H1 (cell line): ENCODE measurements at regions not wholly inside any gene's neighbourhood (a gene's known extent, or its start where the extent isn't known, plus 50 kb on each side); places are given as distances from the start of the nearest gene placed in this dataset.

Source experiments
- CTCF ChIA-PET: fragments of 300-600 bp; sonication (Branson Sonifier 250); formaldehyde crosslinking; loops from one replicate; lab custom pipeline; 2021; ENCODE audit not compliant: partially characterized antibody; lab: Charles Lee
- POLR2A ChIA-PET: fragments of 300-600 bp; sonication (Branson Sonifier 250); formaldehyde crosslinking; loops from one replicate; lab custom pipeline; 2021; ENCODE audit warnings: inconsistent platforms; ENCODE audit not compliant: partially characterized antibody; lab: Charles Lee
- DNase-seq, 2 experiments: peaks; one replicate each; pipeline versions ENCODE4 v3.0.0 to v3.0.0-alpha.2; 2010 to 2022; ENCODE audit warnings: low spot score in 2 of 2, low read depth in 1 of 2, mixed read lengths in 1 of 2
- FAIRE-seq: peaks from 2 replicates; lab custom pipeline; 2011; peaks lifted over from hg19 to GRCh38; lab: Jason Lieb, UNC
- H2AFZ ChIP-seq: 2 replicates; pipeline ENCODE4 v1.8.1; 2012; ENCODE audit warnings: low read length, inconsistent platforms
- H2AK5ac ChIP-seq: 2 replicates; pipeline ENCODE4 v1.6.1; 2013; ENCODE audit warnings: low read depth, low read length
- H2BK120ac ChIP-seq: replicated peaks from 2 replicates; pipeline ENCODE3; 2013; ENCODE audit warnings: low read depth, low read length, inconsistent platforms
- H2BK12ac ChIP-seq: 2 replicates; pipeline ENCODE4 v1.6.1; 2013; ENCODE audit warnings: low read depth, low read length
- H2BK15ac ChIP-seq: 2 replicates; pipeline ENCODE4 v1.6.1; 2013; ENCODE audit warnings: low read length
- H2BK20ac ChIP-seq: 2 replicates; pipeline ENCODE4 v1.6.1; 2013; ENCODE audit warnings: low read length
- H2BK5ac ChIP-seq: 2 replicates; pipeline ENCODE4 v1.6.1; 2013; ENCODE audit warnings: low read depth, low read length
- H3K14ac ChIP-seq: 2 replicates; pipeline ENCODE4 v1.6.1; 2013; ENCODE audit warnings: inconsistent platforms; ENCODE audit not compliant: insufficient read length
- H3K18ac ChIP-seq: 2 replicates; pipeline ENCODE4 v1.6.1; 2013; ENCODE audit warnings: low read length; ENCODE audit errors: extremely low read depth
- H3K23ac ChIP-seq: 2 replicates; pipeline ENCODE4 v1.6.1; 2013; ENCODE audit warnings: inconsistent platforms; ENCODE audit not compliant: insufficient read length
- H3K23me2 ChIP-seq: 2 replicates; pipeline ENCODE4 v1.6.1; 2013; ENCODE audit warnings: low read depth, low read length
- H3K27ac ChIP-seq: 2 replicates; pipeline ENCODE4 v1.6.1; 2011; ENCODE audit warnings: low read depth, low read length, inconsistent platforms
- H3K27me3 ChIP-seq, 4 experiments: replicated peaks in 1 of 4; 1 replicate in 1 of 4; 2 replicates in 3 of 4; pipeline versions ENCODE4 v1.6.1 to v1.8.1; 2011 to 2013; ENCODE audit warnings: low read length in 3 of 4, mild to moderate bottlenecking in 3 of 4, inconsistent platforms in 2 of 4, mixed read lengths in 2 of 4, moderate library complexity in 1 of 4; ENCODE audit not compliant: control insufficient read depth in 3 of 4, insufficient read depth in 3 of 4; ENCODE audit errors: extremely low read depth in 1 of 4
- H3K36me3 ChIP-seq, 4 experiments: 2 replicates each; pipeline versions ENCODE4 v1.6.1 to v1.8.1; 2011 to 2013; ENCODE audit warnings: mild to moderate bottlenecking in 4 of 4, low read length in 3 of 4, moderate library complexity in 2 of 4, control low read depth in 1 of 4, inconsistent platforms in 1 of 4; ENCODE audit not compliant: insufficient read depth in 4 of 4, control insufficient read depth in 2 of 4
- H3K4ac ChIP-seq: replicated peaks from 2 replicates; pipeline ENCODE3; 2013; ENCODE audit warnings: low read length, low read depth, mixed read lengths, inconsistent platforms; ENCODE audit not compliant: insufficient read length
- H3K4me1 ChIP-seq, 4 experiments: replicated peaks in 1 of 4; 1 replicate in 1 of 4; 2 replicates in 3 of 4; pipeline versions ENCODE4 v1.6.1 to v1.8.1; 2011 to 2013; ENCODE audit warnings: low read length in 3 of 4, inconsistent platforms in 2 of 4, mixed read lengths in 1 of 4; ENCODE audit not compliant: insufficient read depth in 4 of 4, control insufficient read depth in 3 of 4
- H3K4me2 ChIP-seq, 2 experiments: 2 replicates each; pipeline versions ENCODE4 v1.6.1 to v1.8.1; 2011 to 2013; ENCODE audit warnings: low read depth in 2 of 2, low read length in 2 of 2, control low read depth in 1 of 2, inconsistent platforms in 1 of 2, mild to moderate bottlenecking in 1 of 2; ENCODE audit not compliant: insufficient read depth in 1 of 2
- H3K4me3 ChIP-seq, 4 experiments: fragments of 200-600, 300-600 bp in 1 of 4; sonication (generic), shearing (Covaris generic), sonication (Bioruptor Twin) in 1 of 4; 2 replicates each; pipeline versions ENCODE4 v1.5.1 to v1.8.1; 2011 to 2016; ENCODE audit warnings: low read length in 4 of 4, low read depth in 3 of 4, control low read depth in 2 of 4, inconsistent platforms in 2 of 4, mild to moderate bottlenecking in 2 of 4, mixed read lengths in 1 of 4, moderate library complexity in 1 of 4; ENCODE audit not compliant: insufficient read depth in 2 of 4; ENCODE audit errors: extremely low read depth in 1 of 4
- H3K56ac ChIP-seq: replicated peaks from 2 replicates; pipeline ENCODE3; 2013; ENCODE audit warnings: low read depth, mild to moderate bottlenecking, mixed read lengths, low read length, inconsistent platforms; ENCODE audit not compliant: insufficient read length
- H3K79me1 ChIP-seq: 2 replicates; pipeline ENCODE4 v1.6.1; 2013; ENCODE audit warnings: low read depth, low read length, control low read depth
- H3K79me2 ChIP-seq, 2 experiments: 2 replicates each; pipeline versions ENCODE4 v1.6.1 to v1.8.1; 2012 to 2013; ENCODE audit warnings: low read length in 2 of 2, mild to moderate bottlenecking in 2 of 2, inconsistent platforms in 1 of 2; ENCODE audit not compliant: insufficient read depth in 2 of 2, control insufficient read depth in 1 of 2
- H3K9ac ChIP-seq, 4 experiments: replicated peaks in 1 of 4; 1 replicate in 1 of 4; 2 replicates in 3 of 4; pipeline versions ENCODE4 v1.6.1 to v1.8.1; 2011 to 2013; ENCODE audit warnings: low read depth in 3 of 4, low read length in 3 of 4, control low read depth in 2 of 4, mild to moderate bottlenecking in 2 of 4, moderate library complexity in 2 of 4, inconsistent platforms in 1 of 4; ENCODE audit errors: extremely low read depth in 1 of 4
- H3K9me3 ChIP-seq, 2 experiments: 2 replicates each; pipeline versions ENCODE4 v1.6.1 to v1.8.1; 2012 to 2013; ENCODE audit warnings: mild to moderate bottlenecking in 2 of 2, moderate library complexity in 2 of 2, control low read depth in 1 of 2, inconsistent platforms in 1 of 2, low read depth in 1 of 2, low read length in 1 of 2, mixed read lengths in 1 of 2; ENCODE audit not compliant: insufficient read depth in 2 of 2
- H4K20me1 ChIP-seq, 2 experiments: replicated peaks in 1 of 2; 2 replicates each; pipeline versions ENCODE3 to v1.8.1; 2011 to 2013; ENCODE audit warnings: inconsistent platforms in 2 of 2, low read length in 2 of 2, mild to moderate bottlenecking in 1 of 2; ENCODE audit not compliant: insufficient read depth in 2 of 2, control insufficient read depth in 1 of 2
- H4K5ac ChIP-seq: 2 replicates; pipeline ENCODE4 v1.6.1; 2013; ENCODE audit warnings: low read length, low read depth, mixed read lengths, inconsistent platforms; ENCODE audit not compliant: insufficient read length
- H4K8ac ChIP-seq: 2 replicates; pipeline ENCODE4 v1.8.0; 2013; ENCODE audit warnings: mild to moderate bottlenecking, moderate library complexity, low read length, inconsistent platforms; ENCODE audit not compliant: insufficient read depth; ENCODE audit errors: extremely low read depth
- H4K91ac ChIP-seq: replicated peaks from 2 replicates; pipeline ENCODE3; 2013; ENCODE audit warnings: low read length, mixed read lengths, inconsistent platforms; ENCODE audit not compliant: insufficient read length
- ATF2 ChIP-seq: IDR thresholded peaks from 2 replicates; pipeline ENCODE4 v1.6.1; 2012; ENCODE audit warnings: low read length, inconsistent platforms
- BRCA1 ChIP-seq: IDR thresholded peaks from 2 replicates; pipeline ENCODE4 v1.6.1; 2012; ENCODE audit warnings: low read depth, low read length, improper control_type of control experiment
- CEBPB ChIP-seq: IDR thresholded peaks from 2 replicates; pipeline ENCODE4 v1.6.1; 2012; ENCODE audit warnings: low read depth, low read length
- CHD1 ChIP-seq: IDR thresholded peaks from 2 replicates; pipeline ENCODE4 v1.6.1; 2012; ENCODE audit warnings: low read depth, low read length, improper control_type of control experiment
- HDAC6 ChIP-seq: IDR thresholded peaks from one replicate; pipeline ENCODE4 v1.7.1; 2012; ENCODE audit warnings: low read depth, mild to moderate bottlenecking, inconsistent platforms, low read length, moderate library complexity
- NANOG ChIP-seq: IDR thresholded peaks from 2 replicates; pipeline ENCODE4 v1.6.1; 2011; ENCODE audit warnings: low read length, low read depth, mild to moderate bottlenecking, inconsistent platforms; ENCODE audit not compliant: insufficient read depth, poor library complexity, severe bottlenecking
- RXRA ChIP-seq: IDR thresholded peaks from 2 replicates; pipeline ENCODE4 v1.6.1; 2011; ENCODE audit warnings: low read depth, mild to moderate bottlenecking, low read length, moderate library complexity; ENCODE audit not compliant: insufficient read depth
- SIRT6 ChIP-seq: IDR thresholded peaks from one replicate; pipeline ENCODE4 v1.7.1; 2012; ENCODE audit warnings: low read length, inconsistent platforms
- SP4 ChIP-seq: IDR thresholded peaks from 2 replicates; pipeline ENCODE4 v1.6.1; 2012; ENCODE audit warnings: low read length, inconsistent platforms
- WGBS, 2 experiments: shearing (Covaris generic) in 1 of 2; methylation state at CpG; one replicate each; pipeline versions ENCODE4 v1.1.6 to v1.1.7; 2013 to 2015; ENCODE audit warnings: low lambda C conversion rate in 2 of 2, mixed read lengths in 2 of 2, inconsistent platforms in 1 of 2, low coverage in 1 of 2, missing lambda C conversion rate in 1 of 2; ENCODE audit not compliant: insufficient replicate concordance in 2 of 2, insufficient coverage in 1 of 2, insufficient read length in 1 of 2; ENCODE audit errors: extremely low coverage in 1 of 2, missing lambda C conversion rate in 1 of 2; 5-methylcytosine and 5-hydroxymethylcytosine counted together

GRCh38 chr10:44436240-44436639, 51.3 kb upstream of the CXCL12 start:
- Histone ChIP-seq H2BK20ac (no peak overlapping the region), H3K23me2 (no peaks in the 10 kb centered on the region), H3K79me1 (no peaks in the 10 kb centered on the region), H3K4me1 (no peaks in the 10 kb centered on the region), H2AK5ac (no peak overlapping the region), H3K56ac (no peak overlapping the region), H3K23ac (no peak overlapping the region), H3K14ac (no peak overlapping the region), H3K4me2 (no peak overlapping the region), H2AFZ (no peak overlapping the region), H2BK120ac (no peak overlapping the region), H4K5ac (no peak overlapping the region), H3K4ac (no peak overlapping the region), H3K4me3 (no peak overlapping the region), H4K20me1 (no peaks in the 10 kb centered on the region), H2BK15ac (no peak overlapping the region), H2BK12ac (no peak overlapping the region), H3K27ac (no peak overlapping the region), H3K9me3 (peaks cover 4 to 11% of the 10 kb centered on the region in 2 experiments; a peak in 1 of 4 replicates), H4K91ac (no peak overlapping the region), H3K36me3 (no peaks in the 10 kb centered on the region), H3K9ac (no peak overlapping the region), H3K79me2 (no peaks in the 10 kb centered on the region), H2BK5ac (no peak overlapping the region), H3K27me3 (no peaks in the 10 kb centered on the region), H3K18ac (no peak overlapping the region), H4K8ac (no peak overlapping the region)
- ChIA-PET CTCF (no interaction called here), POLR2A (no interaction called here)
- FAIRE-seq = no peak
- no peak for DNase-seq
- WGBS, 2 experiments = 73% methylated on average over 1 of the region's 1 CpG; no CpG with 5 or more reads in 1 of the 2 experiments
- TF ChIP-seq BRCA1 = no peak
- TF ChIP-seq CEBPB = no peak
- no peak for TF ChIP-seq NANOG
- TF ChIP-seq HDAC6 = no peak
- no peak for TF ChIP-seq SIRT6
- no peak for TF ChIP-seq ATF2
- TF ChIP-seq RXRA = no peak
- TF ChIP-seq CHD1 = no peak
- no peak for TF ChIP-seq SP4
- TF ChIP-seq, all 59 proteins: peak for 0
